BLaER1 (cell line): ENCODE measurements at regions not wholly inside any gene's neighbourhood (a gene's known extent, or its start where the extent isn't known, plus 50 kb on each side); places are given as distances from the start of the nearest gene placed in this dataset.

Experiments used
- H3K27ac ChIP-seq: shearing (Covaris generic); formaldehyde crosslinking; 2 replicates; pipeline ENCODE4 v1.8.1; 2022
- H3K27me3 ChIP-seq: shearing (Covaris generic); formaldehyde crosslinking; 2 replicates; pipeline ENCODE4 v1.8.1; 2022
- H3K36me3 ChIP-seq: shearing (Covaris generic); formaldehyde crosslinking; 2 replicates; pipeline ENCODE4 v1.8.1; 2022
- H3K4me1 ChIP-seq: shearing (Covaris generic); formaldehyde crosslinking; 2 replicates; pipeline ENCODE4 v1.8.1; 2022
- H3K4me2 ChIP-seq: shearing (Covaris generic); formaldehyde crosslinking; 2 replicates; pipeline ENCODE4 v1.8.1; 2022
- H3K4me3 ChIP-seq: shearing (Covaris generic); formaldehyde crosslinking; 2 replicates; pipeline ENCODE4 v1.8.1; 2022
- H3K9ac ChIP-seq: shearing (Covaris generic); formaldehyde crosslinking; 2 replicates; pipeline ENCODE4 v1.8.1; 2022
- H3K9me3 ChIP-seq: shearing (Covaris generic); formaldehyde crosslinking; 2 replicates; pipeline ENCODE4 v1.8.1; 2022
- H4K20me1 ChIP-seq: shearing (Covaris generic); formaldehyde crosslinking; 2 replicates; pipeline ENCODE4 v1.8.1; 2022
- Cebpa-rat ChIP-seq: shearing (Covaris generic); IDR thresholded peaks from 2 replicates; pipeline ENCODE4 v1.8.1; 2022

- Histone ChIP-seq H3K4me2 (no peak overlapping the region), H4K20me1 (no peaks in the 10 kb centered on the region), H3K36me3 (no peaks in the 10 kb centered on the region), H3K4me1 (no peaks in the 10 kb centered on the region), H3K9ac (no peak overlapping the region), H3K27ac (no peak overlapping the region), H3K27me3 (no peaks in the 10 kb centered on the region), H3K9me3 (no peaks in the 10 kb centered on the region), H3K4me3 (no peak overlapping the region)
- TF ChIP-seq Cebpa-rat = no peak
Measured at GRCh38 chr10:111756217-111757061, 427.1 kb downstream of the GPAM start.

- no peak for TF ChIP-seq Cebpa-rat
- Histone ChIP-seq H3K9ac (no peak overlapping the region), H3K4me3 (no peak overlapping the region), H3K4me2 (no peak overlapping the region), H4K20me1 (no peaks in the 10 kb centered on the region), H3K36me3 (no peaks in the 10 kb centered on the region), H3K27ac (no peak overlapping the region), H3K9me3 (no peaks in the 10 kb centered on the region), H3K27me3 (no peaks in the 10 kb centered on the region), H3K4me1 (no peaks in the 10 kb centered on the region)
Measured at GRCh38 chr10:111758593-111758992, 425.0 kb downstream of the GPAM start.

- H3K9ac ChIP-seq = no peak overlapping the region
Measured at GRCh38 chr10:111762114-111762513, 421.5 kb downstream of the GPAM start.

GRCh38 chr10:111765216-111765615 lies 418.3 kb downstream of the GPAM start:
- H3K9me3 ChIP-seq = no peaks in the 10 kb centered on the region
- no peak for TF ChIP-seq Cebpa-rat
- no peaks in the 10 kb centered on the region for H3K4me1 ChIP-seq
- no peaks in the 10 kb centered on the region for H3K36me3 ChIP-seq
- no peak overlapping the region for H3K4me2 ChIP-seq
- H3K4me3 ChIP-seq = no peak overlapping the region
- H3K27ac ChIP-seq = no peak overlapping the region
- no peaks in the 10 kb centered on the region for H4K20me1 ChIP-seq
- no peak overlapping the region for H3K9ac ChIP-seq
- no peaks in the 10 kb centered on the region for H3K27me3 ChIP-seq

More at GRCh38 chr10:111762114-111762513, 421.5 kb downstream of the GPAM start:
- H3K27ac ChIP-seq = no peak overlapping the region
- H4K20me1 ChIP-seq = no peaks in the 10 kb centered on the region
- no peaks in the 10 kb centered on the region for H3K27me3 ChIP-seq
- TF ChIP-seq Cebpa-rat = no peak
- H3K4me2 ChIP-seq = no peak overlapping the region
- H3K4me1 ChIP-seq = no peaks in the 10 kb centered on the region
- no peaks in the 10 kb centered on the region for H3K36me3 ChIP-seq
- H3K9me3 ChIP-seq = no peaks in the 10 kb centered on the region
- H3K4me3 ChIP-seq = no peak overlapping the region

GRCh38 chr10:111766464-111766863 lies 417.1 kb downstream of the GPAM start:
- H3K9me3 ChIP-seq = no peaks in the 10 kb centered on the region
- no peak overlapping the region for H3K9ac ChIP-seq
- H3K27me3 ChIP-seq = no peaks in the 10 kb centered on the region
- H3K27ac ChIP-seq = no peak overlapping the region
- H4K20me1 ChIP-seq = no peaks in the 10 kb centered on the region
- TF ChIP-seq Cebpa-rat = no peak
- H3K4me2 ChIP-seq = no peak overlapping the region
- H3K36me3 ChIP-seq = no peaks in the 10 kb centered on the region
- H3K4me3 ChIP-seq = no peak overlapping the region
- H3K4me1 ChIP-seq = no peaks in the 10 kb centered on the region

- Histone ChIP-seq H3K9ac (no peak overlapping the region), H3K9me3 (no peaks in the 10 kb centered on the region), H3K27me3 (no peaks in the 10 kb centered on the region), H3K4me1 (no peaks in the 10 kb centered on the region), H3K27ac (no peak overlapping the region), H3K36me3 (no peaks in the 10 kb centered on the region), H4K20me1 (no peaks in the 10 kb centered on the region), H3K4me3 (no peak overlapping the region), H3K4me2 (no peak overlapping the region)
- TF ChIP-seq Cebpa-rat = no peak
Measured at GRCh38 chr10:111767661-111768060, 415.9 kb downstream of the GPAM start.

- no peak overlapping the region for H3K9ac ChIP-seq
- H4K20me1 ChIP-seq = no peaks in the 10 kb centered on the region
- H3K27me3 ChIP-seq = no peaks in the 10 kb centered on the region
- no peaks in the 10 kb centered on the region for H3K4me1 ChIP-seq
- TF ChIP-seq Cebpa-rat = no peak
- H3K4me2 ChIP-seq = no peak overlapping the region
- H3K27ac ChIP-seq = no peak overlapping the region
- no peak overlapping the region for H3K4me3 ChIP-seq
- no peaks in the 10 kb centered on the region for H3K36me3 ChIP-seq
- no peaks in the 10 kb centered on the region for H3K9me3 ChIP-seq
Measured at GRCh38 chr10:111773950-111774349, 409.6 kb downstream of the GPAM start.

GRCh38 chr10:111774486-111774885 lies 409.1 kb downstream of the GPAM start:
- Histone ChIP-seq H3K27ac (no peak overlapping the region), H3K4me1 (no peaks in the 10 kb centered on the region), H4K20me1 (no peaks in the 10 kb centered on the region), H3K36me3 (no peaks in the 10 kb centered on the region), H3K9me3 (no peaks in the 10 kb centered on the region), H3K9ac (no peak overlapping the region), H3K4me2 (no peak overlapping the region), H3K27me3 (no peaks in the 10 kb centered on the region), H3K4me3 (no peak overlapping the region)
- TF ChIP-seq Cebpa-rat = no peak

- TF ChIP-seq Cebpa-rat = no peak
- Histone ChIP-seq H3K4me3 (no peak overlapping the region), H3K27me3 (no peaks in the 10 kb centered on the region), H4K20me1 (no peaks in the 10 kb centered on the region), H3K9me3 (no peaks in the 10 kb centered on the region), H3K27ac (no peak overlapping the region), H3K4me2 (no peak overlapping the region), H3K9ac (no peak overlapping the region), H3K4me1 (no peaks in the 10 kb centered on the region), H3K36me3 (no peaks in the 10 kb centered on the region)
Measured at GRCh38 chr10:111784436-111784835, 399.1 kb downstream of the GPAM start.

GRCh38 chr10:111784946-111785465 lies 398.6 kb downstream of the GPAM start:
- no peak for TF ChIP-seq Cebpa-rat
- Histone ChIP-seq H3K9ac (no peak overlapping the region), H3K4me2 (no peak overlapping the region), H3K27ac (no peak overlapping the region), H3K27me3 (no peaks in the 10 kb centered on the region), H4K20me1 (no peaks in the 10 kb centered on the region), H3K4me1 (no peaks in the 10 kb centered on the region), H3K9me3 (no peaks in the 10 kb centered on the region), H3K36me3 (no peaks in the 10 kb centered on the region), H3K4me3 (no peak overlapping the region)
